ENCODE measurements at regions not wholly inside any gene's neighbourhood (a gene's known extent, or its start where the extent isn't known, plus 50 kb on each side); places are given as distances from the start of the nearest gene placed in this dataset.

GRCh38 chr20:58596244-58596643, 54.8 kb upstream of the STX16 start:
- no peak overlapping the region for H3K4me3 ChIP-seq
- DNase-seq (ENCODE audit: low spot score) = no peak
- no peaks in the 10 kb centered on the region for H3K27me3 ChIP-seq
- H3K4me1 ChIP-seq = no peaks in the 10 kb centered on the region
- no peaks in the 10 kb centered on the region for H3K36me3 ChIP-seq
- no peak overlapping the region for H3K27ac ChIP-seq
- no peak for TF ChIP-seq CTCF (IDR thresholded peaks at IDR 0.05)
- H3K9me3 ChIP-seq = peaks cover 0 to 3% of the 10 kb centered on the region in 2 donors

- no peak for DNase-seq (ENCODE audit: low spot score)
- no peaks in the 10 kb centered on the region for H3K4me1 ChIP-seq
- no peak overlapping the region for H3K27ac ChIP-seq
- TF ChIP-seq CTCF (IDR thresholded peaks at IDR 0.05) = no peak
- H3K36me3 ChIP-seq = no peaks in the 10 kb centered on the region
- H3K4me3 ChIP-seq = no peak overlapping the region
- H3K27me3 ChIP-seq = no peaks in the 10 kb centered on the region
- H3K9me3 ChIP-seq = peaks cover 0 to 3% of the 10 kb centered on the region in 2 donors
These were observed 55.9 kb upstream of the STX16 start for GRCh38 chr20:58595167-58595566.

GRCh38 chr20:58593880-58594638, 57.0 kb upstream of the STX16 start:
- H3K9me3 ChIP-seq = peaks cover 0 to 3% of the 10 kb centered on the region in 2 donors
- no peak for TF ChIP-seq CTCF (IDR thresholded peaks at IDR 0.05)
- no peaks in the 10 kb centered on the region for H3K4me1 ChIP-seq
- H3K4me3 ChIP-seq = no peak overlapping the region
- H3K27me3 ChIP-seq = no peaks in the 10 kb centered on the region
- no peaks in the 10 kb centered on the region for H3K36me3 ChIP-seq
- no peak overlapping the region for H3K27ac ChIP-seq
- no peak for DNase-seq (ENCODE audit: low spot score)

GRCh38 chr20:58592076-58592695, 58.9 kb upstream of the STX16 start:
- Histone ChIP-seq H3K4me3 (no peak overlapping the region), H3K4me1 (no peaks in the 10 kb centered on the region), H3K27ac (no peak overlapping the region), H3K9me3 (peaks cover 0 to 3% of the 10 kb centered on the region in 2 donors), H3K36me3 (no peaks in the 10 kb centered on the region), H3K27me3 (no peaks in the 10 kb centered on the region)
- no peak for DNase-seq (ENCODE audit: low spot score)
- no peak for TF ChIP-seq CTCF (IDR thresholded peaks at IDR 0.05)

- no peak for TF ChIP-seq CTCF (IDR thresholded peaks at IDR 0.05)
- H3K27ac ChIP-seq = no peak overlapping the region
- no peaks in the 10 kb centered on the region for H3K4me1 ChIP-seq
- no peaks in the 10 kb centered on the region for H3K27me3 ChIP-seq
- no peaks in the 10 kb centered on the region for H3K9me3 ChIP-seq
- no peak for DNase-seq (ENCODE audit: low spot score)
- no peaks in the 10 kb centered on the region for H3K36me3 ChIP-seq
- no peak overlapping the region for H3K4me3 ChIP-seq
These were observed 60.2 kb upstream of the STX16 start for GRCh38 chr20:58590679-58591473.
